ENCODE measurements at regions not wholly inside any gene's neighbourhood (a gene's known extent, or its start where the extent isn't known, plus 50 kb on each side); places are given as distances from the start of the nearest gene placed in this dataset.

DNA sequence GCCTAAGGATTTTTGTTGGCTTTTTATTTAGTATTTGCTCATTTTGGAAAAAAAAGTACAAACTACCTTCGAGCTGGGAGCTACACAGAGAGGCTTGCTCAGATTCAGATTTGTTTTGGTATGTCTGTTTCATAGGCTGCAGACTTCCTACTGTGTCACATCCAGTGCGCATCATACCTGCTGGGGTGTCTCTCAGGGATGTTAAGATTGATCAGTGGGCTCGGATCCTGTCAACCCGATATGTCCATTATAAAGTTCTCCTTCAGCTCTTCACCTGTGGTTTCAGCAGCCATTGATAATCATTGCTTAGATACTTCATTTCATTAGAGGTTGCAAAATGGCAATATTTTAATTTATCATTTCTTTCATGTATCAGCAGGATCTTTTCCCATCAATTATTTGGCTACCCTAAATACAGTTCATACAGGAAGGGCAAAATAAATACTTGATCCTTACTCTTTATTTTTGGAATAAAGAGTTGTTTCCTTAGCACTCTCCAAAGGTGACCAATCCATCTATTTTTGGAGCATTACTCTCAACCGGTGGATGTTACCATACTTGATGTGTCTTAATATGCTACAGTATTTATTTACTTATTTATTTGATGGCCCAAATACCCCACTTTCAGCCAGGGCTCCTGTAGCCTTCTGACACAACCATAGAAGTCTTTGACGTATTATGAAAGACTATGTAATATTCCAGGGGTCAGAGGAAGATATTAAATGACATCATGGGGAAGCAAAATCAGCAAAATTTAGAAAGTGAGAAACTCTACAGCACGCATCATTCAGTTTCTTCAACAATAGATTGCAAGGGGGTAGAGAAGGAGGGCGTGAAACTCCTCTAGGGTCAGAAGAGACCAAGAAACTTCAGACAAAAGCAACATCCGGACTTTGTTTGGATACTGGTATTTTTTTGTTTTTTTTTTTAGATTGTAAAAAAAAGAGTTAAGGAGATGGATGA lies 55.3 kb upstream of the HNRNPU start:
- TF ChIP-seq EZH2 (IDR thresholded peaks at IDR 0.05) (no peak), POLR2AphosphoS5 (IDR thresholded peaks at IDR 0.05; ENCODE audit: borderline replicate concordance, low read depth, low read length) (no peak)

All from SK-N-MC (cell line).